Lower leg skin (tissue), 4 donors: ENCODE measurements at regions not wholly inside any gene's neighbourhood (a gene's known extent, or its start where the extent isn't known, plus 50 kb on each side); places are given as distances from the start of the nearest gene placed in this dataset.

ENCODE experiments used
- DNase-seq, 2 donors: peaks; one replicate each; pipeline ENCODE4 v3.0.0-alpha.2; 2019; ENCODE audit warnings: low spot score in 2 of 2
- H3K4me3 ChIP-seq: fragments of 200-600 bp; sonication (generic); 2 replicates; pipeline ENCODE4 v1.5.1; 2017; ENCODE audit warnings: mild to moderate bottlenecking, low read depth; ENCODE audit not compliant: poor library complexity, severe bottlenecking
- POLR2A ChIP-seq, 2 donors: fragments of 450-650 bp; IDR thresholded peaks; one replicate each; pipeline ENCODE4 v1.6.1; 2016 to 2017; ENCODE audit warnings: antibody characterized with exemption in 2 of 2, mild to moderate bottlenecking in 1 of 2, moderate library complexity in 1 of 2
- WGBS, 2 donors: methylation state at CpG; one replicate each; pipeline ENCODE4 v1.1.5; 2018; 5-methylcytosine and 5-hydroxymethylcytosine counted together
- intact Hi-C: fragments of 100-400 bp; cut with DNase I; formaldehyde crosslinking; loops from one replicate; pipeline ENCODE4 v1.15.0; 2023; ENCODE audit warnings: low total_unique reads
- TF ChIP-seq, protein P1 (sequence below), 3 donors: fragments of 450-650 bp; IDR thresholded peaks; one replicate each; pipeline ENCODE4 v1.5.1; 2016; ENCODE audit warnings: antibody characterized with exemption in 3 of 3, mild to moderate bottlenecking in 3 of 3, moderate library complexity in 2 of 3

DNA sequence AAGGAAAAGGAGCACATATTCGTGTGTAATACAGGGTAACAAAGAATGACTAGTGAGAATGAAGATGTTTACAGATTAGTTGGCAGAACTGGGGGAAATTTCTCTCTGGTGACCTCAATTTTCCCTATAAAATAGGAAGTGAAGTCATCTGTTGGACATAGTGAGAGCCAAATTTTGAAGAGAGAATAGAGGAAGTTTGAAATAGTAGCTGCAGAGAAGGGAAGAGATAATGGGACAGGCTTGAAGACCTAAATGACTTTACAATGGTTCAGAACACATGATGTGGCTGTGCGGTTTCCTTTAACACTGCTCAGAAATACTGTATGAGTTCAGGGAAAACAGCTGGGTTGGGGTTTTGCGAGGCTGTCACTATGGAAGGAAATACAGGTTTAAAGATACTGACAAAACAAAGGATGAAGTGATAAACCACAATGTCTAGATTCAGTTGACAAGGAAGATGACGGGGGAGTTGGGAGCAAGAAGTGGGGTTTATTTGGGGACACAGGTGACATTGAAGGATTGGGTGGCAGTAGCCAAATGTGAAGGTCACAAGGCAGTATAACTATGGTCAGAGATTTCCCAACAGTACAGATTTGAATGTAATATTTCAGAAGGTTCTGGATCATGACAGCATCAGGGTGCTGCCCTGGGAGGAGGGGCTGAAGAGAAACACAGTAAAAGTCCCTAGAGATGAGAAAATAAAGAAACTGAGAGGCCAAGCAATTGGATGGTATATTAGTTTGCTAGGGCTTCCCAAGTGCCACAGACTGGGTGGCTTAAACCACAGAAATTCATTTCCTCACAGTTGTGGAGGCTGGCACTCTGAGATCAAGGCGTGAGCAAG, 82.6 kb upstream of the TANK start:
- TF ChIP-seq POLR2A (IDR thresholded peaks at IDR 0.05): no peak
- TF ChIP-seq, protein P1, sequence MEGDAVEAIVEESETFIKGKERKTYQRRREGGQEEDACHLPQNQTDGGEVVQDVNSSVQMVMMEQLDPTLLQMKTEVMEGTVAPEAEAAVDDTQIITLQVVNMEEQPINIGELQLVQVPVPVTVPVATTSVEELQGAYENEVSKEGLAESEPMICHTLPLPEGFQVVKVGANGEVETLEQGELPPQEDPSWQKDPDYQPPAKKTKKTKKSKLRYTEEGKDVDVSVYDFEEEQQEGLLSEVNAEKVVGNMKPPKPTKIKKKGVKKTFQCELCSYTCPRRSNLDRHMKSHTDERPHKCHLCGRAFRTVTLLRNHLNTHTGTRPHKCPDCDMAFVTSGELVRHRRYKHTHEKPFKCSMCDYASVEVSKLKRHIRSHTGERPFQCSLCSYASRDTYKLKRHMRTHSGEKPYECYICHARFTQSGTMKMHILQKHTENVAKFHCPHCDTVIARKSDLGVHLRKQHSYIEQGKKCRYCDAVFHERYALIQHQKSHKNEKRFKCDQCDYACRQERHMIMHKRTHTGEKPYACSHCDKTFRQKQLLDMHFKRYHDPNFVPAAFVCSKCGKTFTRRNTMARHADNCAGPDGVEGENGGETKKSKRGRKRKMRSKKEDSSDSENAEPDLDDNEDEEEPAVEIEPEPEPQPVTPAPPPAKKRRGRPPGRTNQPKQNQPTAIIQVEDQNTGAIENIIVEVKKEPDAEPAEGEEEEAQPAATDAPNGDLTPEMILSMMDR (IDR thresholded peaks at IDR 0.05): no peak
- DNase-seq: peak in 1 of 2 donors; percentile 42
- H3K4me3 ChIP-seq: no peak overlapping the region
- 38 to 54% methylated on average over 5 of the region's 5 CpGs for WGBS, 2 donors
- intact Hi-C loops: no loop called here

DNA sequence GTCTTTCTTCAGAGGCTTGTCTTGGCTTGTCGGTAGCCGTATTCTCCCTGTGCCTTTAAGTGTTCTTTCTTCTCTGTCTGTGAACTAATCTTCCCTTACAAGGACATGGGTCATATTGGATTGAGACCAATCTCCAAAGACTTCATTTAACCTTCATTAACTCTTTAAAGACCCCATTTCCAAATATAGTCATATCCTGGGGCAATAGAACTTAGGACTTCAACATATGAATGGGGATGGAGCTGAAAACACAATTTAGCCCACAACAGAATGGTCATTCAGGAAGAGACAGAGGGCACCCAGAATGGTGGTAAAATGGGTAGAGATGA, 82.1 kb upstream of the TANK start:
- no peak overlapping the region for H3K4me3 ChIP-seq
- WGBS, 2 donors: 38 to 66% methylated on average over 2 of the region's 2 CpGs
- intact Hi-C loops: no loop called here
- TF ChIP-seq, protein P1 (IDR thresholded peaks at IDR 0.05): no peak
- no peak for TF ChIP-seq POLR2A (IDR thresholded peaks at IDR 0.05)
- no peak for DNase-seq

DNA sequence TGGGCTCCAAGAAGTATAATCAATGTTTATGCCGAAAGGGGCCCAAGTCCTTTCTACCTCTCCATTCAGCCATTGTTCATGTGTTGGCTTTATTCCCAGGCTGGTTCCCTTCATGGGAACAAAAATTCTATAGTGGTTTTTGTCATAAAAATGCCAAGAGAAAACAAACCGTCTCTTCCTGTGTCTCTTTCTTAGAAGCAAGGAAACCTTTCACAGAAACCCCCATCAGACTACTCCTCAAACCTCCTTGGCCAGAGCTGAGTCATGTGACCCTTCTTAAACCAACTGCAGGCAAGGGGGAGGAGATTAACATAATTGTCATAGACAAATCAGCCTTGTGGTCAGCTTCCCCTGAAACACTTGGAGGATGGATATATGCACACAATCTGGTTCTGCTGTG, 75.1 kb upstream of the TANK start:
- TF ChIP-seq, protein P1 (IDR thresholded peaks at IDR 0.05): no peak
- TF ChIP-seq POLR2A (IDR thresholded peaks at IDR 0.05): no peak
- H3K4me3 ChIP-seq: no peak overlapping the region
- no peak for DNase-seq
- WGBS, 2 donors: 72 to 84% methylated on average over 2 of the region's 2 CpGs
- intact Hi-C loops: no loop called here

DNA sequence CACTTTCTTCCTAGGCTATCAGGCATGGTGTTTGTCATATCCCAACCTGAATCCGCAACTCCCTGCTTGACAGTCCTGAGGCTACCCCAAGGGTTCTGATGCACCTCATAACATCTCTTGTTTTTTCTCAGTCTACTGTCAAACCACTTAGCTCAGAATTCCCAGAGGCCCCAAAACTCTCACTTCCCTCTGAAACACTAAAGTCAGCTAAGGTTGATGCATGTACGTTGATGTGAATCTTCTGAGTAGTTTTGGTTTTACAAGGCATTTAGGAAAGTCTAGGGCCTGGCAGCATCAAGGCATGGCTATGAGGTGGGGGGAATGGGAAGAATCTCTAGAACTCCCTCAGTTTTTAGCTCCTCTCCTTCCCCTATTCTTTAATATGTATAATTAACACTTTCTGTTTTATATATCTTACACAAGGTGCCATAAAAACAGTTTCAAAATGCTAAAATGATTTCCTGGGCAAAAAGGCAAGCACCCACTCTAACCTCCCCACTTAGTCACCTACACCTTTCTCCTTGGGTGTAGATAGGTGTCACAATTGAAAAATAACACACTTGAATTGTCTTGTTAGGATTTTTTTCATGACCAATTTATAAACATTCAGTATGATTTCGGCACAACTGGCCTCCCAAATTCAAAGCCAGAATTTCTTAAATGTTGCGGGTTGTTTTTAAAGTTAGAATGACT, 71.4 kb upstream of the TANK start:
- no peak overlapping the region for H3K4me3 ChIP-seq
- DNase-seq: no peak
- TF ChIP-seq, protein P1 (IDR thresholded peaks at IDR 0.05): no peak
- TF ChIP-seq POLR2A (IDR thresholded peaks at IDR 0.05): no peak
- 93 to 96% methylated on average over 4 of the region's 4 CpGs for WGBS, 2 donors
- intact Hi-C loops: no loop called here

DNA sequence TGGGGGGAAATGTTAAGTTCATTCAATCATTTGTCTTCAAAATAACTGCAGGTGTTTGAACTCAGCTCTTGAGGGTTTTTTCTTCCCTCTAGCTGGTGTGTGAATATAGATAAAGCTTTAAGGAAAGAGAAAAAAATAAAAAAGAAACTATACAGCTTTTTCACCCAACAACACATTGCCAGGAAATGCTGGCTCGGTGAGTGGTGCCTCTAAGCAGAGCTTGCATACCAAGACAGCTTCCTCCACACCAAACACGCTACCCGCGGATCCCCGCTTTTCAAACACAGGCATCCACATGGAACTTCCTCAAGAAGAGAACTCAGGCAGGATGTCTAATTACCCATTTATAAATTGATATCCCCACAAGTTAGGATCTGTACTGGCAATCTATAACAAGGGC, 69.8 kb upstream of the TANK start:
- WGBS, 2 donors: 65 to 68% methylated on average over 5 of the region's 5 CpGs
- no peak overlapping the region for H3K4me3 ChIP-seq
- intact Hi-C loops: no loop called here
- TF ChIP-seq, protein P1 (IDR thresholded peaks at IDR 0.05): no peak
- no peak for TF ChIP-seq POLR2A (IDR thresholded peaks at IDR 0.05)
- no peak for DNase-seq
